PC-3 (cell line): ENCODE measurements at regions not wholly inside any gene's neighbourhood (a gene's known extent, or its start where the extent isn't known, plus 50 kb on each side); places are given as distances from the start of the nearest gene placed in this dataset.

Source experiments
- ATAC-seq: fragments of 200-7000 bp; cut with Tn5 transposase; 2 replicates; pipeline ENCODE4 v1.9.1; 2020; ENCODE audit warnings: mild to moderate bottlenecking, moderate library complexity
- BruUV-seq: library from RNA; stranded (reverse); fragments of 400-500 nt; replicated peaks from 2 replicates; lab custom pipeline; 2021; lab: Mats Ljungman, UMichigan
- CTCF ChIA-PET: fragments of 300-600 bp; sonication (Branson Sonifier 250); formaldehyde crosslinking; loops from one replicate; lab custom pipeline; 2022; ENCODE audit warnings: antibody characterized with exemption; lab: Charles Lee
- POLR2A ChIA-PET: fragments of 300-600 bp; sonication (Branson Sonifier 250); formaldehyde crosslinking; loops from one replicate; lab custom pipeline; 2022; ENCODE audit warnings: antibody characterized with exemption; ENCODE audit not compliant: unreplicated experiment; lab: Charles Lee
- DNase-seq: peaks from one replicate; pipeline ENCODE4 v3.0.0-alpha.2; 2015
- H2AFZ ChIP-seq: fragments of 300-600 bp; sonication (generic); 2 replicates; pipeline ENCODE4 v1.6.0; 2016; ENCODE audit warnings: antibody characterized with exemption, low read length
- H3F3A ChIP-seq: fragments of 300-600 bp; sonication (generic); one replicate; pipeline ENCODE4 v1.6.0; 2017; ENCODE audit warnings: antibody characterized with exemption, low read length, control low read depth, mild to moderate bottlenecking; ENCODE audit not compliant: unreplicated experiment
- H3K27ac ChIP-seq: fragments of 300-600 bp; sonication (generic); 2 replicates; pipeline ENCODE4 v1.5.1; 2016; ENCODE audit warnings: mild to moderate bottlenecking, low read length
- H3K27me3 ChIP-seq: fragments of 300-600 bp; sonication (generic); 2 replicates; pipeline ENCODE4 v1.6.1; 2016; ENCODE audit warnings: low read length, mixed read lengths
- H3K36me3 ChIP-seq: fragments of 300-600 bp; sonication (generic); 2 replicates; pipeline ENCODE4 v1.6.1; 2016; ENCODE audit warnings: low read depth, mixed run types, low read length, mixed read lengths
- H3K4me1 ChIP-seq: fragments of 300-600 bp; sonication (generic); 2 replicates; pipeline ENCODE4 v1.5.1; 2016; ENCODE audit warnings: low read length; ENCODE audit not compliant: insufficient read depth
- H3K4me2 ChIP-seq: fragments of 300-600 bp; sonication (generic); 2 replicates; pipeline ENCODE4 v1.6.0; 2016; ENCODE audit warnings: low read length
- H3K4me3 ChIP-seq: fragments of 300-600 bp; sonication (generic); 2 replicates; pipeline ENCODE4 v1.5.1; 2016; ENCODE audit warnings: mild to moderate bottlenecking, low read length, mixed read lengths
- H3K79me2 ChIP-seq: fragments of 300-600 bp; sonication (generic); 2 replicates; pipeline ENCODE4 v1.6.1; 2017; ENCODE audit warnings: low read length, mixed read lengths
- H3K9ac ChIP-seq: fragments of 300-600 bp; sonication (generic); 2 replicates; pipeline ENCODE4 v1.6.0; 2016; ENCODE audit warnings: mild to moderate bottlenecking, low read length
- H3K9me2 ChIP-seq: fragments of 300-600 bp; sonication (generic); replicated peaks from 2 replicates; pipeline ENCODE4 v1.6.1; 2016; ENCODE audit warnings: mixed run types, low read length, mixed read lengths
- H3K9me3 ChIP-seq: fragments of 300-600 bp; sonication (generic); 2 replicates; pipeline ENCODE4 v1.6.1; 2016; ENCODE audit warnings: low read length, mixed read lengths
- H4K20me1 ChIP-seq: fragments of 300-600 bp; sonication (generic); 2 replicates; pipeline ENCODE4 v1.6.1; 2016; ENCODE audit warnings: low read length, mixed read lengths
- EZH2 ChIP-seq: fragments of 300-600 bp; sonication (generic); IDR thresholded peaks from one replicate; pipeline ENCODE4 v1.6.1; 2017; ENCODE audit warnings: antibody characterized with exemption, mild to moderate bottlenecking, low read length; ENCODE audit not compliant: unreplicated experiment
- EZH2phosphoT487 ChIP-seq: fragments of 300-600 bp; sonication (generic); IDR thresholded peaks from 2 replicates; pipeline ENCODE4 v1.6.1; 2018; ENCODE audit warnings: mild to moderate bottlenecking, antibody characterized with exemption, low read length, borderline replicate concordance
- intact Hi-C: fragments of 100-400 bp; cut with micrococcal nuclease; formaldehyde crosslinking; loops from 2 replicates; pipeline ENCODE4 v1.9.0; 2023
- TF ChIP-seq, protein P1 (sequence below): fragments of 300-600 bp; sonication (generic); conservative IDR thresholded peaks from 2 replicates; pipeline ENCODE4 v1.5.1; 2017; ENCODE audit warnings: antibody characterized with exemption, low read depth, mild to moderate bottlenecking, low read length

DNA sequence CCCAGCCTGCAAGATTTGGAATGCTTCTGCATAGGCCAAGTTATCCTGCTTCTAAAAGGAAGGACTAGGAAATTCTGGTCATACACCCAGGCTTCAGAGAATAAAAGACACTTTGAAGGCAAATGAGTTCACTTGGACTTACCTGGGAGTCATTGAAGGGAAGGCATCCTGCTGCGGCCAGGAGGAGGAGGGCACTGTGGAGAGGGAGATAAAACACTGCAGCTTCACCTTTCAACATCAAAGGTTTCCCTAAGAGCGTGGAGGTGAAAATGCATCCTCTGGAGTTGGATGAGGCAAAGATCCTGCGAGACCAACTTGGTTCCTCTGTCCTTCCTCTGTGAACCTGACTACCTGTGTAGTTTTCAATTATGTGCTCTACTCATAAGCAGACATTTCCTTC is 79.5 kb upstream of the RIOK3 start:
- Histone ChIP-seq H3F3A (peaks cover 3% of the 10 kb centered on the region), H3K79me2 (no peaks in the 10 kb centered on the region), H3K4me3 (no peak overlapping the region), H3K27me3 (no peaks in the 10 kb centered on the region), H3K4me1 (peaks cover 20% of the 10 kb centered on the region), H2AFZ (no peak overlapping the region), H3K9me3 (no peaks in the 10 kb centered on the region), H3K9me2 (no peaks in the 10 kb centered on the region), H3K4me2 (no peak overlapping the region), H4K20me1 (no peaks in the 10 kb centered on the region), H3K36me3 (no peaks in the 10 kb centered on the region), H3K27ac (no peak overlapping the region), H3K9ac (no peak overlapping the region)
- DNase-seq: no peak
- ATAC-seq: no peak
- ChIA-PET CTCF (no interaction called here), POLR2A (no interaction called here)
- no peak for TF ChIP-seq EZH2phosphoT487
- no peak for TF ChIP-seq EZH2
- TF ChIP-seq, protein P1, sequence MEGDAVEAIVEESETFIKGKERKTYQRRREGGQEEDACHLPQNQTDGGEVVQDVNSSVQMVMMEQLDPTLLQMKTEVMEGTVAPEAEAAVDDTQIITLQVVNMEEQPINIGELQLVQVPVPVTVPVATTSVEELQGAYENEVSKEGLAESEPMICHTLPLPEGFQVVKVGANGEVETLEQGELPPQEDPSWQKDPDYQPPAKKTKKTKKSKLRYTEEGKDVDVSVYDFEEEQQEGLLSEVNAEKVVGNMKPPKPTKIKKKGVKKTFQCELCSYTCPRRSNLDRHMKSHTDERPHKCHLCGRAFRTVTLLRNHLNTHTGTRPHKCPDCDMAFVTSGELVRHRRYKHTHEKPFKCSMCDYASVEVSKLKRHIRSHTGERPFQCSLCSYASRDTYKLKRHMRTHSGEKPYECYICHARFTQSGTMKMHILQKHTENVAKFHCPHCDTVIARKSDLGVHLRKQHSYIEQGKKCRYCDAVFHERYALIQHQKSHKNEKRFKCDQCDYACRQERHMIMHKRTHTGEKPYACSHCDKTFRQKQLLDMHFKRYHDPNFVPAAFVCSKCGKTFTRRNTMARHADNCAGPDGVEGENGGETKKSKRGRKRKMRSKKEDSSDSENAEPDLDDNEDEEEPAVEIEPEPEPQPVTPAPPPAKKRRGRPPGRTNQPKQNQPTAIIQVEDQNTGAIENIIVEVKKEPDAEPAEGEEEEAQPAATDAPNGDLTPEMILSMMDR: no peak
- intact Hi-C loops: no loop called here
- no TSS peak for BruUV-seq

DNA sequence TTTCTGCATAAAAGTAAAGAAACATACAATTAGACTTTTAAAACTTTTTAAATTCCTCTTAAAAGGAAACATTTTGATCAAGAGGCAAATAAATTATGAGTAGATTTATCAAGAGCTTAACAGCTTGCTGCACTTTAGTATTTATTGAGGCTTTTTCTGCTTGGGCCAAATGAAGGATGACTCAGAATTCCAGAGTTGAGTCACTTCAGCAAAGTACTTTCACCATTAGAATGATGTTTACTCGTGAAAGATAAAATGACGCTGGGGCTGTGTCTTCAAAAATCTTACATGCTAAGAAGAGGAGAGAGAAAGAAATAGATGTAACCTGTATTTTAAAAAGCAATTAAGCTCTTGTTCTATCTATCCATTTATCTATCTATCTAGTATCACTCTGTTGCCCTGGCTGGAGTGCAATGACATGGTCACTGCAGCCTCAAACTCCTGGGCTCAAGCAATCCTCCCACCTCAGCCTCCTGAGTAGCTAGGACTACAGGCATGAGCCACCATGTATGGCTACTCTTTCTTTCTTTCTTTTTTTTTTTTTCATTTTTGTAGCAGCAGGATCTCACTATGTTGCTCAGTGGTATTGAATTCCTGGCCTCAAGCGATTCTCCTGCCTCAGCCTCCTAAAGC is 75.3 kb upstream of the RIOK3 start:
- DNase-seq (peak; percentile 89), ATAC-seq (peak; percentile 65)
- ChIA-PET CTCF (interaction anchor here (0.6 kb wide), 2 partner anchors 34 to 117 kb away, joined by 5 to 8 read pairs; no protein-coding TSS in a partner anchor), POLR2A (interaction anchor here (0.7 kb wide), 1 partner anchor 45 kb away, joined by 3 read pairs; no protein-coding TSS in a partner anchor)
- intact Hi-C loops: loop anchor here (1.0 to 5.0 kb wide), 6 partner anchors 35 to 301 kb away; no protein-coding TSS in a partner anchor
- no TSS peak for BruUV-seq
- Histone ChIP-seq H3K4me2 (peak overlapping the region; percentile 78), H2AFZ (peak overlapping the region; percentile 7; the same call in 1 of the 2 replicates), H3K9me3 (no peaks in the 10 kb centered on the region), H3K79me2 (no peaks in the 10 kb centered on the region), H3K9ac (peak overlapping the region; percentile 48), H3F3A (peaks cover 3% of the 10 kb centered on the region), H3K4me1 (peaks cover 38% of the 10 kb centered on the region), H3K27ac (peak overlapping the region; percentile 86), H3K36me3 (no peaks in the 10 kb centered on the region; the same call in 1 of the 2 replicates), H3K9me2 (no peaks in the 10 kb centered on the region), H3K27me3 (no peaks in the 10 kb centered on the region), H4K20me1 (no peaks in the 10 kb centered on the region), H3K4me3 (peak overlapping the region; percentile 29; the same call in 1 of the 2 replicates)
- no peak for TF ChIP-seq EZH2phosphoT487
- TF ChIP-seq, protein P1: no peak
- no peak for TF ChIP-seq EZH2

DNA sequence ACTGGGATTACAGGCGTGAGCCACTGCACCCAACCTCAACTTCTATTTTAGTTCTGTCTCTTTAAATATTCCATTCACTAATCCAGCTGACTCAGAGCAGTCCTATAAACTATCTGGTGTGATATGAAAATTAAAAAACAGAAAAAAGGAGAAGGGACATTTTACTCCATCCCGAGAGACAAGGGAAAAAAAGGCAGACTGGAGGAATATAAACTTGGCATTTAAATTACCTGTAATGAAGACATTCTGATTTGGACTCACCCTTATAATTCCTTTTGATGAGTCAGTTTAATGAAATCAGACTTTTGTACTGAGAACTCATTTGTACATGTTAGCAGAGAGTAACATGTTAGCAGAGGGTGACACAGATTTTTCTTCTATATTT is 74.8 kb upstream of the RIOK3 start:
- no peaks in the 10 kb centered on the region for H4K20me1 ChIP-seq
- DNase-seq: peak; percentile 63
- BruUV-seq: no TSS peak
- peak overlapping the region; percentile 29; the same call in 1 of the 2 replicates for H3K4me3 ChIP-seq
- peak overlapping the region; percentile 7; the same call in 1 of the 2 replicates for H2AFZ ChIP-seq
- H3K27ac ChIP-seq: peak overlapping the region; percentile 86
- no peaks in the 10 kb centered on the region for H3K79me2 ChIP-seq
- peak; percentile 60 for ATAC-seq
- no peaks in the 10 kb centered on the region; the same call in 1 of the 2 replicates for H3K36me3 ChIP-seq
- H3K9me3 ChIP-seq: no peaks in the 10 kb centered on the region
- intact Hi-C loops: loop anchor here (1.0 to 5.0 kb wide), 4 partner anchors 34 to 301 kb away; no protein-coding TSS in a partner anchor
- ChIA-PET CTCF (interaction anchor here (0.6 to 1.0 kb wide), 4 partner anchors 64 to 301 kb away, joined by 3 to 8 read pairs (median 5); no protein-coding TSS in a partner anchor), POLR2A (no interaction called here)
- peaks cover 38% of the 10 kb centered on the region for H3K4me1 ChIP-seq
- peaks cover 3% of the 10 kb centered on the region for H3F3A ChIP-seq
- H3K27me3 ChIP-seq: no peaks in the 10 kb centered on the region
- TF ChIP-seq, protein P1: no peak
- TF ChIP-seq EZH2 (no peak), EZH2phosphoT487 (no peak)
- H3K4me2 ChIP-seq: peak overlapping the region; percentile 78
- no peaks in the 10 kb centered on the region for H3K9me2 ChIP-seq
- H3K9ac ChIP-seq: peak overlapping the region; percentile 48
